ENCODE measurements at regions not wholly inside any gene's neighbourhood (a gene's known extent, or its start where the extent isn't known, plus 50 kb on each side); places are given as distances from the start of the nearest gene placed in this dataset.
"Not testable (repeated sequence)": the region's sequence is repeated elsewhere in the genome, so short reads cannot be mapped to it uniquely, and the experiment has no call there.

- no peak overlapping the region for H3K4me3 ChIP-seq
- H3K9me3 ChIP-seq: no peaks in the 10 kb centered on the region
- no peaks in the 10 kb centered on the region for H3K36me3 ChIP-seq
- H3K27me3 ChIP-seq: no peaks in the 10 kb centered on the region
- no peak for DNase-seq
Measured at GRCh38 chr7:41436139-41436538, 266.8 kb downstream of the INHBA start.

- not testable (repeated sequence) for H3K4me3 ChIP-seq, H3K9me3 ChIP-seq, H3K36me3 ChIP-seq, H3K27me3 ChIP-seq, DNase-seq
Measured at GRCh38 chr7:41435020-41435419, 267.9 kb downstream of the INHBA start.

GRCh38 chr7:41431671-41432070 is 271.2 kb downstream of the INHBA start:
- H3K36me3 ChIP-seq: no peaks in the 10 kb centered on the region
- no peak for DNase-seq
- H3K4me3 ChIP-seq: no peak overlapping the region
- H3K9me3 ChIP-seq: no peaks in the 10 kb centered on the region
- H3K27me3 ChIP-seq: no peaks in the 10 kb centered on the region

GRCh38 chr7:41428381-41428780 is 274.5 kb downstream of the INHBA start:
- Histone ChIP-seq H3K9me3 (no peaks in the 10 kb centered on the region), H3K27me3 (no peaks in the 10 kb centered on the region), H3K36me3 (no peaks in the 10 kb centered on the region), H3K4me3 (no peak overlapping the region)
- no peak for DNase-seq

- Histone ChIP-seq H3K27me3 (no peaks in the 10 kb centered on the region), H3K4me3 (no peak overlapping the region), H3K9me3 (no peaks in the 10 kb centered on the region), H3K36me3 (no peaks in the 10 kb centered on the region)
- DNase-seq: no peak
Measured at GRCh38 chr7:41425926-41426325, 277.0 kb downstream of the INHBA start.

GRCh38 chr7:41421056-41421455 is 281.8 kb downstream of the INHBA start:
- DNase-seq: no peak
- Histone ChIP-seq H3K9me3 (no peaks in the 10 kb centered on the region), H3K36me3 (no peaks in the 10 kb centered on the region), H3K27me3 (no peaks in the 10 kb centered on the region), H3K4me3 (no peak overlapping the region)

- Histone ChIP-seq H3K9me3 (no peaks in the 10 kb centered on the region), H3K4me3 (no peak overlapping the region), H3K27me3 (no peaks in the 10 kb centered on the region), H3K36me3 (no peaks in the 10 kb centered on the region)
- no peak for DNase-seq
Measured at GRCh38 chr7:41420421-41420820, 282.5 kb downstream of the INHBA start.

GRCh38 chr7:41418337-41418736 is 284.6 kb downstream of the INHBA start:
- DNase-seq: no peak
- Histone ChIP-seq H3K9me3 (0 out of 2 replicates have a peak, but pooled peaks cover 5% of the 10 kb centered on the region), H3K36me3 (no peaks in the 10 kb centered on the region), H3K4me3 (no peak overlapping the region), H3K27me3 (no peaks in the 10 kb centered on the region)

- Histone ChIP-seq H3K27me3 (no peaks in the 10 kb centered on the region), H3K9me3 (0 out of 2 replicates have a peak, but pooled peaks cover 5% of the 10 kb centered on the region), H3K36me3 (no peaks in the 10 kb centered on the region), H3K4me3 (no peak overlapping the region)
- DNase-seq: no peak
Measured at GRCh38 chr7:41416208-41416595, 286.7 kb downstream of the INHBA start.

- Histone ChIP-seq H3K9me3 (0 out of 2 replicates have a peak, but pooled peaks cover 5% of the 10 kb centered on the region), H3K27me3 (no peaks in the 10 kb centered on the region), H3K4me3 (no peak overlapping the region), H3K36me3 (no peaks in the 10 kb centered on the region)
- no peak for DNase-seq
Measured at GRCh38 chr7:41415471-41416207, 287.3 kb downstream of the INHBA start.

GRCh38 chr7:41415051-41415450 is 287.8 kb downstream of the INHBA start:
- H3K9me3 ChIP-seq: 0 out of 2 replicates have a peak, but pooled peaks cover 5% of the 10 kb centered on the region
- no peak for DNase-seq
- no peak overlapping the region for H3K4me3 ChIP-seq
- no peaks in the 10 kb centered on the region for H3K27me3 ChIP-seq
- no peaks in the 10 kb centered on the region for H3K36me3 ChIP-seq

GRCh38 chr7:41404375-41405074 is 298.4 kb downstream of the INHBA start:
- no peaks in the 10 kb centered on the region for H3K9me3 ChIP-seq
- no peaks in the 10 kb centered on the region for H3K36me3 ChIP-seq
- H3K27me3 ChIP-seq: no peaks in the 10 kb centered on the region
- no peak for DNase-seq
- no peak overlapping the region for H3K4me3 ChIP-seq

GRCh38 chr7:41403291-41403690 is 299.6 kb downstream of the INHBA start:
- H3K27me3 ChIP-seq: no peaks in the 10 kb centered on the region
- no peak overlapping the region for H3K4me3 ChIP-seq
- DNase-seq: no peak
- H3K9me3 ChIP-seq: no peaks in the 10 kb centered on the region
- no peaks in the 10 kb centered on the region for H3K36me3 ChIP-seq

- Histone ChIP-seq H3K36me3 (no peaks in the 10 kb centered on the region), H3K4me3 (no peak overlapping the region), H3K9me3 (no peaks in the 10 kb centered on the region), H3K27me3 (no peaks in the 10 kb centered on the region)
- no peak for DNase-seq
Measured at GRCh38 chr7:41401833-41402232, 301.1 kb downstream of the INHBA start.

GRCh38 chr7:41399171-41399570 is 303.7 kb downstream of the INHBA start:
- no peak overlapping the region for H3K4me3 ChIP-seq
- H3K27me3 ChIP-seq: no peaks in the 10 kb centered on the region
- no peaks in the 10 kb centered on the region for H3K36me3 ChIP-seq
- no peaks in the 10 kb centered on the region for H3K9me3 ChIP-seq
- no peak for DNase-seq

- Histone ChIP-seq H3K9me3 (no peaks in the 10 kb centered on the region), H3K4me3 (no peak overlapping the region), H3K27me3 (no peaks in the 10 kb centered on the region), H3K36me3 (no peaks in the 10 kb centered on the region)
- DNase-seq: no peak
Measured at GRCh38 chr7:41391818-41392217, 311.1 kb downstream of the INHBA start.

GRCh38 chr7:41388933-41389332 is 314.0 kb downstream of the INHBA start:
- DNase-seq, H3K4me3 ChIP-seq, H3K9me3 ChIP-seq, H3K27me3 ChIP-seq, H3K36me3 ChIP-seq: not testable (repeated sequence)

- DNase-seq: no peak
- no peaks in the 10 kb centered on the region for H3K27me3 ChIP-seq
- no peaks in the 10 kb centered on the region for H3K36me3 ChIP-seq
- H3K9me3 ChIP-seq: no peaks in the 10 kb centered on the region
- no peak overlapping the region for H3K4me3 ChIP-seq
Measured at GRCh38 chr7:41385996-41386395, 316.9 kb downstream of the INHBA start.
